HG03432 (cell line): ENCODE measurements at regions not wholly inside any gene's neighbourhood (a gene's known extent, or its start where the extent isn't known, plus 50 kb on each side); places are given as distances from the start of the nearest gene placed in this dataset.
"Not testable (repeated sequence)": the region's sequence is repeated elsewhere in the genome, so short reads cannot be mapped to it uniquely, and the experiment has no call there.

Experiments used
- ATAC-seq: cut with Tn5 transposase; IDR thresholded peaks from one replicate; pipeline ENCODE4 v1.9.1; 2021; ENCODE audit warnings: mild to moderate bottlenecking, moderate library complexity; ENCODE audit not compliant: unreplicated experiment

GRCh38 chr6:133046576-133046975 is 194.6 kb upstream of the EYA4 start:
- ATAC-seq, result no peak

- no peak for ATAC-seq
Observed at GRCh38 chr6:133047065-133047665, 194.0 kb upstream of the EYA4 start.

- no peak for ATAC-seq
Observed at GRCh38 chr6:133047706-133048105, 193.5 kb upstream of the EYA4 start.

GRCh38 chr6:133051240-133051639 is 189.9 kb upstream of the EYA4 start:
- no peak for ATAC-seq

GRCh38 chr6:133052465-133052864 is 188.7 kb upstream of the EYA4 start:
- no peak for ATAC-seq

GRCh38 chr6:133055441-133055966 is 185.7 kb upstream of the EYA4 start:
- no peak for ATAC-seq

GRCh38 chr6:133057352-133057751 is 183.8 kb upstream of the EYA4 start:
- no peak for ATAC-seq

- ATAC-seq, result no peak
Observed at GRCh38 chr6:133062077-133062476, 179.1 kb upstream of the EYA4 start.

GRCh38 chr6:133062696-133063306 is 178.4 kb upstream of the EYA4 start:
- ATAC-seq, result no peak

GRCh38 chr6:133067960-133068359 is 173.2 kb upstream of the EYA4 start:
- ATAC-seq, result no peak

- no peak for ATAC-seq
Observed at GRCh38 chr6:133070410-133071043, 170.6 kb upstream of the EYA4 start.

GRCh38 chr6:133079901-133080300 is 161.3 kb upstream of the EYA4 start:
- ATAC-seq, result no peak

- no peak for ATAC-seq
Observed at GRCh38 chr6:133083248-133083967, 157.7 kb upstream of the EYA4 start.

- ATAC-seq, result no peak
Observed at GRCh38 chr6:133085471-133085870, 155.7 kb upstream of the EYA4 start.

- ATAC-seq, result no peak
Observed at GRCh38 chr6:133085896-133086295, 155.3 kb upstream of the EYA4 start.

- no peak for ATAC-seq
Observed at GRCh38 chr6:133088931-133089695, 152.0 kb upstream of the EYA4 start.

- ATAC-seq, result no peak
Observed at GRCh38 chr6:133092199-133092598, 149.0 kb upstream of the EYA4 start.

- no peak for ATAC-seq
Observed at GRCh38 chr6:133092771-133093170, 148.4 kb upstream of the EYA4 start.

GRCh38 chr6:133093211-133093610 is 147.9 kb upstream of the EYA4 start:
- not testable (repeated sequence) for ATAC-seq

GRCh38 chr6:133093956-133094355 is 147.2 kb upstream of the EYA4 start:
- ATAC-seq, result no peak

- no peak for ATAC-seq
Observed at GRCh38 chr6:133097208-133097607, 143.9 kb upstream of the EYA4 start.
